K562 (cell line): ENCODE measurements at regions not wholly inside any gene's neighbourhood (a gene's known extent, or its start where the extent isn't known, plus 50 kb on each side); places are given as distances from the start of the nearest gene placed in this dataset.

Experiments used
- ATAC-seq: fragments of 200-7000 bp; cut with Tn5 transposase; 3 replicates; pipeline ENCODE4 v1.9.1; 2020; ENCODE audit warnings: moderate library complexity
- BruUV-seq: library from RNA; stranded (reverse); fragments of 400-500 nt; replicated peaks from 2 replicates; lab custom pipeline; 2021; lab: Mats Ljungman, UMichigan
- CTCF ChIA-PET: fragments of 300-600 bp; formaldehyde crosslinking; extraction: SDS; loops from one replicate; lab custom pipeline; 2021; ENCODE audit warnings: low intra/inter-chr PET ratio; lab: Yijun Ruan, JAX
- POLR2A ChIA-PET: fragments of 300-600, 350-650 bp; sonication (Branson Sonifier 250); formaldehyde crosslinking; extraction: SDS; loops from one replicate; lab custom pipeline; 2021; ENCODE audit warnings: antibody characterized with exemption, inconsistent platforms; lab: Yijun Ruan, JAX
- DNase-seq, 4 experiments: peaks; one replicate each; pipeline versions ENCODE4 v3.0.0 to v3.0.0-alpha.2; 2011 to 2018; ENCODE audit warnings: low spot score in 3 of 4, mixed read lengths in 3 of 4; ENCODE audit errors: extremely low read depth in 1 of 4
- FAIRE-seq: peaks from 2 replicates; lab custom pipeline; 2011; peaks lifted over from hg19 to GRCh38; lab: Jason Lieb, UNC
- H2AFZ ChIP-seq: 2 replicates; pipeline ENCODE4 v1.6.0; 2011; ENCODE audit warnings: low read depth, low read length, control low read depth, inconsistent platforms
- H3K27ac ChIP-seq: fragments of 200-600 bp; 3 replicates; pipeline ENCODE4 v1.8.0; 2011; ENCODE audit warnings: low read depth, mild to moderate bottlenecking, control low read depth, inconsistent platforms, low read length, moderate library complexity, mixed read lengths; ENCODE audit errors: extremely low read depth
- H3K27me3 ChIP-seq, 2 experiments: fragments of 300-600 bp in 1 of 2; 2 replicates in 1 of 2; 3 replicates in 1 of 2; pipeline versions ENCODE4 v1.6.0 to v1.8.0; 2011; ENCODE audit warnings: inconsistent platforms in 2 of 2, low read length in 2 of 2, mild to moderate bottlenecking in 1 of 2, mixed read lengths in 1 of 2, moderate library complexity in 1 of 2; ENCODE audit not compliant: control insufficient read depth in 2 of 2, insufficient read depth in 2 of 2
- H3K36me3 ChIP-seq: fragments of 300-600 bp; 3 replicates; pipeline ENCODE4 v1.8.0; 2011; ENCODE audit warnings: mild to moderate bottlenecking, low read length, inconsistent platforms; ENCODE audit not compliant: control insufficient read depth, insufficient read depth
- H3K4me1 ChIP-seq, 2 experiments: fragments of 200-600 bp in 1 of 2; replicated peaks in 1 of 2; 2 replicates in 1 of 2; 3 replicates in 1 of 2; pipeline versions ENCODE4 v1.5.1 to v1.8.0; 2011; ENCODE audit warnings: inconsistent platforms in 2 of 2, low read length in 2 of 2, mild to moderate bottlenecking in 1 of 2, mixed read lengths in 1 of 2, moderate library complexity in 1 of 2; ENCODE audit not compliant: control insufficient read depth in 2 of 2, insufficient read depth in 2 of 2
- H3K4me2 ChIP-seq: 2 replicates; pipeline ENCODE4 v1.6.1; 2011; ENCODE audit warnings: low read length, control low read depth, inconsistent platforms, mixed read lengths; ENCODE audit not compliant: insufficient read depth
- H3K4me3 ChIP-seq: fragments of 200-600 bp; sonication (generic), shearing (Covaris generic); 2 replicates; pipeline ENCODE4 v1.5.1; 2016; ENCODE audit warnings: control low read depth, inconsistent platforms
- H3K79me2 ChIP-seq: fragments of 200-600 bp; 3 replicates; pipeline ENCODE4 v1.8.0; 2011; ENCODE audit warnings: low read length, inconsistent platforms; ENCODE audit not compliant: control insufficient read depth, insufficient read depth
- H3K9ac ChIP-seq, 2 experiments: 2 replicates each; pipeline versions ENCODE4 v1.6.0 to v1.6.1; 2011; ENCODE audit warnings: low read depth in 2 of 2, low read length in 2 of 2, control low read depth in 1 of 2, inconsistent platforms in 1 of 2, mild to moderate bottlenecking in 1 of 2, mixed read lengths in 1 of 2; ENCODE audit not compliant: insufficient read depth in 1 of 2
- H3K9me1 ChIP-seq: one replicate; pipeline ENCODE4 v1.6.0; 2011; ENCODE audit warnings: inconsistent platforms, mild to moderate bottlenecking, low read length, moderate library complexity; ENCODE audit not compliant: control insufficient read depth, insufficient read depth
- H3K9me3 ChIP-seq: replicated peaks from 2 replicates; pipeline ENCODE4 v1.5.1; 2011; ENCODE audit warnings: low read depth, low read length, inconsistent platforms; ENCODE audit not compliant: control insufficient read depth, insufficient read depth
- H4K20me1 ChIP-seq: replicated peaks from 2 replicates; pipeline ENCODE4 v1.6.1; 2011; ENCODE audit warnings: low read length, inconsistent platforms, mixed read lengths; ENCODE audit not compliant: control insufficient read depth, insufficient read depth
- BCL6 ChIP-seq: fragments of 250-450 bp; sonication (Bioruptor Pico); IDR thresholded peaks from 2 replicates; pipeline ENCODE4 v1.4.0; 2020
- BRD9 ChIP-seq: fragments of 450-650 bp; IDR thresholded peaks from 2 replicates; pipeline ENCODE4 v1.6.1; 2018; ENCODE audit warnings: low read depth; ENCODE audit not compliant: partially characterized antibody
- CBX3 ChIP-seq, 2 experiments: IDR thresholded peaks; 1 replicate in 1 of 2; 2 replicates in 1 of 2; pipeline ENCODE4 v1.6.1; 2012; ENCODE audit warnings: inconsistent platforms in 2 of 2, low read length in 2 of 2, borderline replicate concordance in 1 of 2, control low read depth in 1 of 2
- CBX5 ChIP-seq: IDR thresholded peaks from 2 replicates; pipeline ENCODE4 v1.6.1; 2014; ENCODE audit warnings: low read depth, borderline replicate concordance
- CGGBP1 ChIP-seq: fragments of 250-450 bp; sonication (Bioruptor Pico); IDR thresholded peaks from 2 replicates; pipeline ENCODE4 v1.9.0; 2021; ENCODE audit warnings: mild to moderate bottlenecking
- FOXP4 ChIP-seq: sonication (generic); formaldehyde crosslinking; IDR thresholded peaks from 2 replicates; pipeline ENCODE4 v1.8.0; 2022; ENCODE audit warnings: mild to moderate bottlenecking, missing genetic modification reagents, borderline replicate concordance
- HDAC1 ChIP-seq, 2 experiments: fragments of 450-650 bp; IDR thresholded peaks; 2 replicates each; pipeline ENCODE4 v1.6.1; 2016 to 2017; ENCODE audit warnings: inconsistent platforms in 1 of 2, mild to moderate bottlenecking in 1 of 2, moderate library complexity in 1 of 2
- MCM7 ChIP-seq, 2 experiments: fragments of 450-650 bp; IDR thresholded peaks; 2 replicates each; pipeline ENCODE4 v1.6.1; 2016 to 2018
- MEIS2 ChIP-seq: fragments of 450-650 bp; IDR thresholded peaks from 2 replicates; pipeline ENCODE4 v1.6.1; 2014; ENCODE audit warnings: mild to moderate bottlenecking; ENCODE audit not compliant: partially characterized antibody
- MIER1 ChIP-seq: fragments of 450-650 bp; IDR thresholded peaks from 2 replicates; pipeline ENCODE4 v1.6.1; 2016; ENCODE audit warnings: antibody characterized with exemption, mild to moderate bottlenecking, low read depth
- MLLT1 ChIP-seq, 2 experiments: fragments of 450-650 bp; IDR thresholded peaks; 2 replicates each; pipeline ENCODE4 v1.6.1; 2016
- PTRF ChIP-seq: fragments of 450-650 bp; IDR thresholded peaks from 2 replicates; pipeline ENCODE4 v1.6.1; 2016; ENCODE audit warnings: mild to moderate bottlenecking, missing genetic modification characterization, missing compliant biosample characterization
- SMAD1 ChIP-seq: fragments of 150-350 bp; IDR thresholded peaks from 2 replicates; pipeline ENCODE4 v1.6.1; 2014; ENCODE audit warnings: low read length, low read depth; ENCODE audit not compliant: partially characterized antibody
- SMC3 ChIP-seq: conservative IDR thresholded peaks from 2 replicates; pipeline ENCODE4 v1.6.1; 2011; ENCODE audit warnings: low read depth, low read length, improper control_type of control experiment; ENCODE audit not compliant: insufficient read depth
- TRIM28 ChIP-seq: fragments of 450-650 bp; IDR thresholded peaks from 2 replicates; pipeline ENCODE4 v1.6.1; 2017
- ZNF263 ChIP-seq: sonication (generic); formaldehyde crosslinking; IDR thresholded peaks from 2 replicates; pipeline ENCODE4 v1.8.0; 2022; ENCODE audit warnings: mild to moderate bottlenecking, missing genetic modification reagents, borderline replicate concordance
- WGBS: fragments of 100-300 bp; shearing (Covaris generic); methylation state at CpG from one replicate; pipeline ENCODE4 v1.1.6; 2016; ENCODE audit warnings: low coverage, mixed read lengths; ENCODE audit not compliant: insufficient coverage; ENCODE audit errors: missing lambda C conversion rate; 5-methylcytosine and 5-hydroxymethylcytosine counted together
- in situ Hi-C: fragments of 300-500 bp; cut with MboI; formaldehyde crosslinking; loops from 4 replicates; pipeline ENCODE4 v1.15.0; 2018; ENCODE audit warnings: inconsistent platforms, mixed read lengths
- intact Hi-C: fragments of 100-400 bp; cut with micrococcal nuclease; formaldehyde crosslinking; loops from 2 replicates; pipeline ENCODE4 v1.14.2; 2022
- TF ChIP-seq, protein P1 (sequence below), 2 experiments: fragments of 250-450 bp in 1 of 2; fragments of 450-650 bp in 1 of 2; sonication (Bioruptor Pico) in 1 of 2; IDR thresholded peaks; 2 replicates each; pipeline versions ENCODE4 v1.6.1 to v1.8.0; 2016 to 2021; ENCODE audit warnings: mild to moderate bottlenecking in 2 of 2, moderate library complexity in 2 of 2, missing compliant biosample characterization in 1 of 2, missing genetic modification characterization in 1 of 2
- TF ChIP-seq, protein P2 (sequence below): fragments of 200-800 bp; sonication (Bioruptor generic); IDR thresholded peaks from 2 replicates; pipeline ENCODE4 v1.6.1; 2017; ENCODE audit warnings: missing genetic modification characterization, missing compliant biosample characterization

- ATAC-seq (no peak), FAIRE-seq (no peak), DNase-seq (peak in 2 of 4 experiments; percentile 26 to 28)
- BruUV-seq, result no TSS peak
- Histone ChIP-seq H3K9me3 (no peaks in the 10 kb centered on the region), H3K4me3 (no peak overlapping the region), H3K9me1 (no peaks in the 10 kb centered on the region), H2AFZ (no peak overlapping the region), H3K79me2 (no peaks in the 10 kb centered on the region), H3K4me2 (no peak overlapping the region), H3K27ac (no peak overlapping the region), H3K36me3 (no peaks in the 10 kb centered on the region), H3K4me1 (no peaks in the 10 kb centered on the region), H3K9ac (no peak overlapping the region), H3K27me3 (no peaks in the 10 kb centered on the region), H4K20me1 (no peaks in the 10 kb centered on the region)
- WGBS, result 0% methylated on average over 1 of the region's 1 CpG
- in situ Hi-C loops (no loop called here), intact Hi-C loops (no loop called here)
- ChIA-PET CTCF (no interaction called here), POLR2A (no interaction called here)
- TF ChIP-seq SMC3 (no peak), CGGBP1 (CRISPR knock-in tag) (no peak), SMAD1 (no peak), PTRF (tag) (no peak), ZNF263 (CRISPR knock-in tag) (no peak), MCM7 (IDR thresholded peaks at IDR 0.05) (no peak), TRIM28 (peak; percentile 92), BRD9 (no peak), MLLT1 (IDR thresholded peaks at IDR 0.05) (no peak), FOXP4 (CRISPR knock-in tag) (no peak), MEIS2 (no peak), HDAC1 (IDR thresholded peaks at IDR 0.05) (no peak), CBX3 (IDR thresholded peaks at IDR 0.05; ENCODE audit: borderline replicate concordance in 1 of 2, low read length in 2 of 2) (peak in 1 of 2 experiments; percentile 92; a peak in 2 of 3 replicates), CBX5 (peak; percentile 88), MIER1 (no peak), BCL6 (CRISPR knock-in tag) (no peak)
- TF ChIP-seq, protein P1, sequence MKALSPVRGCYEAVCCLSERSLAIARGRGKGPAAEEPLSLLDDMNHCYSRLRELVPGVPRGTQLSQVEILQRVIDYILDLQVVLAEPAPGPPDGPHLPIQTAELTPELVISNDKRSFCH (CRISPR knock-in tag; IDR thresholded peaks at IDR 0.05), result no peak
- TF ChIP-seq, protein P1 (tag; IDR thresholded peaks at IDR 0.05), result no peak
- TF ChIP-seq, protein P2, sequence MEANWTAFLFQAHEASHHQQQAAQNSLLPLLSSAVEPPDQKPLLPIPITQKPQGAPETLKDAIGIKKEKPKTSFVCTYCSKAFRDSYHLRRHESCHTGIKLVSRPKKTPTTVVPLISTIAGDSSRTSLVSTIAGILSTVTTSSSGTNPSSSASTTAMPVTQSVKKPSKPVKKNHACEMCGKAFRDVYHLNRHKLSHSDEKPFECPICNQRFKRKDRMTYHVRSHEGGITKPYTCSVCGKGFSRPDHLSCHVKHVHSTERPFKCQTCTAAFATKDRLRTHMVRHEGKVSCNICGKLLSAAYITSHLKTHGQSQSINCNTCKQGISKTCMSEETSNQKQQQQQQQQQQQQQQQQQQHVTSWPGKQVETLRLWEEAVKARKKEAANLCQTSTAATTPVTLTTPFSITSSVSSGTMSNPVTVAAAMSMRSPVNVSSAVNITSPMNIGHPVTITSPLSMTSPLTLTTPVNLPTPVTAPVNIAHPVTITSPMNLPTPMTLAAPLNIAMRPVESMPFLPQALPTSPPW (CRISPR knock-in tag), result no peak
Measured at GRCh38 chr5:9865574-9865973, 235.4 kb upstream of the TAS2R1 start.
